K562 (cell line): ENCODE measurements at regions not wholly inside any gene's neighbourhood (a gene's known extent, or its start where the extent isn't known, plus 50 kb on each side); places are given as distances from the start of the nearest gene placed in this dataset.

Source experiments
- POLR2AphosphoS5 ChIP-seq: IDR thresholded peaks from 2 replicates; pipeline ENCODE4 v1.6.1; 2011; ENCODE audit warnings: mild to moderate bottlenecking, low read depth, low read length, moderate library complexity; ENCODE audit not compliant: control insufficient read depth, insufficient read depth
- TF ChIP-seq, protein P1 (sequence below): fragments of 250-450 bp; sonication (Bioruptor Pico); IDR thresholded peaks from 2 replicates; pipeline ENCODE4 v1.5.0; 2020; ENCODE audit warnings: mild to moderate bottlenecking, borderline replicate concordance
- TF ChIP-seq, protein P2 (sequence below), 3 experiments: IDR thresholded peaks in 2 of 3; conservative IDR thresholded peaks in 1 of 3; 2 replicates each; pipeline ENCODE4 v1.5.1; 2011 to 2012; ENCODE audit warnings: low read length in 3 of 3, mild to moderate bottlenecking in 3 of 3, control low read depth in 2 of 3, improper control_type of control experiment in 1 of 3, inconsistent platforms in 1 of 3, low read depth in 1 of 3, mixed read lengths in 1 of 3, moderate library complexity in 1 of 3; ENCODE audit not compliant: insufficient read depth in 2 of 3

DNA sequence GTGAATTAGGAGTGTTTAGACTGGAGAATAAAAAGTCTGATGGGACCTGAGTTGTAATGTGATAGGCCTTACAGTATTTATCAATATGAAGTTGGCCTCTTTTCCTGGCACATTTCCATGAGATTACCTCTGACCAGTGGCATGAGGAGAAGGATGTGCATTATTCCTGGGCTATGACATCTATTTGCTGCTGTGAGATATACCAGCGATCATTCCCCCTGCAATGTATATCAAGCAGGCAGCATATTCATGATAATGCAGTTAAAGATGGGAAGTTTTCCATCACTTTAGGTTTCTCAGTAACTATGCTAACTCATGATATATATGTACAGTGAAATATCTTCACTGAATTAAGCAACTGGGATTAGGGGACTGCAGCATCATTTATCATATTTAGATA is 142.8 kb upstream of the MBL2 start:
- TF ChIP-seq, protein P1, sequence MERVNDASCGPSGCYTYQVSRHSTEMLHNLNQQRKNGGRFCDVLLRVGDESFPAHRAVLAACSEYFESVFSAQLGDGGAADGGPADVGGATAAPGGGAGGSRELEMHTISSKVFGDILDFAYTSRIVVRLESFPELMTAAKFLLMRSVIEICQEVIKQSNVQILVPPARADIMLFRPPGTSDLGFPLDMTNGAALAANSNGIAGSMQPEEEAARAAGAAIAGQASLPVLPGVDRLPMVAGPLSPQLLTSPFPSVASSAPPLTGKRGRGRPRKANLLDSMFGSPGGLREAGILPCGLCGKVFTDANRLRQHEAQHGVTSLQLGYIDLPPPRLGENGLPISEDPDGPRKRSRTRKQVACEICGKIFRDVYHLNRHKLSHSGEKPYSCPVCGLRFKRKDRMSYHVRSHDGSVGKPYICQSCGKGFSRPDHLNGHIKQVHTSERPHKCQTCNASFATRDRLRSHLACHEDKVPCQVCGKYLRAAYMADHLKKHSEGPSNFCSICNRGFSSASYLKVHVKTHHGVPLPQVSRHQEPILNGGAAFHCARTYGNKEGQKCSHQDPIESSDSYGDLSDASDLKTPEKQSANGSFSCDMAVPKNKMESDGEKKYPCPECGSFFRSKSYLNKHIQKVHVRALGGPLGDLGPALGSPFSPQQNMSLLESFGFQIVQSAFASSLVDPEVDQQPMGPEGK (CRISPR knock-in tag), result no peak
- TF ChIP-seq, protein P2, sequence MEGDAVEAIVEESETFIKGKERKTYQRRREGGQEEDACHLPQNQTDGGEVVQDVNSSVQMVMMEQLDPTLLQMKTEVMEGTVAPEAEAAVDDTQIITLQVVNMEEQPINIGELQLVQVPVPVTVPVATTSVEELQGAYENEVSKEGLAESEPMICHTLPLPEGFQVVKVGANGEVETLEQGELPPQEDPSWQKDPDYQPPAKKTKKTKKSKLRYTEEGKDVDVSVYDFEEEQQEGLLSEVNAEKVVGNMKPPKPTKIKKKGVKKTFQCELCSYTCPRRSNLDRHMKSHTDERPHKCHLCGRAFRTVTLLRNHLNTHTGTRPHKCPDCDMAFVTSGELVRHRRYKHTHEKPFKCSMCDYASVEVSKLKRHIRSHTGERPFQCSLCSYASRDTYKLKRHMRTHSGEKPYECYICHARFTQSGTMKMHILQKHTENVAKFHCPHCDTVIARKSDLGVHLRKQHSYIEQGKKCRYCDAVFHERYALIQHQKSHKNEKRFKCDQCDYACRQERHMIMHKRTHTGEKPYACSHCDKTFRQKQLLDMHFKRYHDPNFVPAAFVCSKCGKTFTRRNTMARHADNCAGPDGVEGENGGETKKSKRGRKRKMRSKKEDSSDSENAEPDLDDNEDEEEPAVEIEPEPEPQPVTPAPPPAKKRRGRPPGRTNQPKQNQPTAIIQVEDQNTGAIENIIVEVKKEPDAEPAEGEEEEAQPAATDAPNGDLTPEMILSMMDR (IDR thresholded peaks at IDR 0.05 in 2 of 3, conservative IDR thresholded peaks at IDR 0.05 in 1 of 3; ENCODE audit: insufficient read depth in 2 of 3, low read depth in 1 of 3, low read length in 3 of 3), result no peak
- no peak for TF ChIP-seq POLR2AphosphoS5
